GM12892 (cell line): ENCODE measurements at regions not wholly inside any gene's neighbourhood (a gene's known extent, or its start where the extent isn't known, plus 50 kb on each side); places are given as distances from the start of the nearest gene placed in this dataset.

Experiments
- POLR2A ChIP-seq: IDR thresholded peaks from 2 replicates; pipeline ENCODE4 v1.6.1; 2011; ENCODE audit warnings: low read depth, low read length, control low read depth
- POLR2AphosphoS5 ChIP-seq: IDR thresholded peaks from 2 replicates; pipeline ENCODE4 v1.6.1; 2011; ENCODE audit warnings: low read depth, low read length, control low read depth
- TAF1 ChIP-seq: IDR thresholded peaks from 2 replicates; pipeline ENCODE4 v1.6.1; 2011; ENCODE audit warnings: low read depth, mild to moderate bottlenecking, control low read depth, low read length, borderline replicate concordance

DNA sequence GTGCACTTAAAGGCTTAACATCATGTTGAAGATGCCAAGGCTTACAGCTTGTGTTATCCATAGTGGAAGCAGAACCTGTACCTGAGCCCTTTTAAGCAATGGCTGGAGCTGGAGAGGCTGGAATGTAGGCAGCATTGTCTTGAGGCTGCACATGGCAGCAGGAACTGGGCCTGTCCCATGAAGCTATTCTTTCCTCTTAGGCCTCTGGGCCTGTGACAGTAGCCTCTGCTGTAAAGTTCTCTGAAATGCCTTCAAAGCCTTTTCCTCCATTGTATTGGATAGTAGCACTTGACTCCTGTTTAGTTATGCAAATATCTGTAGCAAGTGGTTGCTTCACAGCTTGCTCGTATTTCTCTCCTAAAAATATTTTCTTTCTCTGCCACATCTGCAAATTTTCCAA lies 127.4 kb upstream of the ANO5 start:
- TF ChIP-seq POLR2A (no peak), TAF1 (no peak), POLR2AphosphoS5 (no peak)
